Neural cell (in vitro differentiated cells): ENCODE measurements at regions not wholly inside any gene's neighbourhood (a gene's known extent, or its start where the extent isn't known, plus 50 kb on each side); places are given as distances from the start of the nearest gene placed in this dataset.

Source experiments
- H2AFZ ChIP-seq: fragments of 200-600, 300-800 bp; sonication (generic), shearing (Covaris generic); 2 replicates; pipeline ENCODE4 v1.6.0; 2014; ENCODE audit warnings: low read depth, mild to moderate bottlenecking, antibody characterized with exemption, low read length, moderate library complexity
- H3F3A ChIP-seq: fragments of 200-600 bp; shearing (Covaris generic); 2 replicates; pipeline ENCODE4 v1.6.1; 2016; ENCODE audit warnings: mild to moderate bottlenecking, moderate library complexity, mixed read lengths, antibody characterized with exemption, low read length; ENCODE audit not compliant: insufficient read depth, poor library complexity, severe bottlenecking
- H3K27ac ChIP-seq: fragments of 200-600, 300-800 bp; sonication (generic), shearing (Covaris generic); 2 replicates; pipeline ENCODE4 v1.5.1; 2014; ENCODE audit warnings: mild to moderate bottlenecking, low read length, moderate library complexity
- H3K27me3 ChIP-seq: fragments of 300-800, 200-600 bp; sonication (generic), shearing (Covaris generic); 2 replicates; pipeline ENCODE4 v1.6.0; 2014; ENCODE audit warnings: mild to moderate bottlenecking, low read depth, low read length, moderate library complexity; ENCODE audit not compliant: insufficient read depth
- H3K36me3 ChIP-seq: fragments of 300-800, 200-600 bp; sonication (generic), shearing (Covaris generic); 2 replicates; pipeline ENCODE4 v1.5.1; 2014; ENCODE audit warnings: mild to moderate bottlenecking, antibody characterized with exemption, low read length, moderate library complexity; ENCODE audit not compliant: insufficient read depth
- H3K4me2 ChIP-seq: fragments of 300-800, 200-600 bp; sonication (generic), shearing (Covaris generic); 2 replicates; pipeline ENCODE4 v1.6.0; 2014; ENCODE audit warnings: mild to moderate bottlenecking, low read length
- H3K4me3 ChIP-seq: fragments of 300-800, 200-600 bp; sonication (generic), shearing (Covaris generic); 2 replicates; pipeline ENCODE4 v1.5.1; 2014; ENCODE audit warnings: mild to moderate bottlenecking, low read length, moderate library complexity
- H3K79me2 ChIP-seq: fragments of 200-600 bp; shearing (Covaris generic); replicated peaks from 2 replicates; pipeline ENCODE4 v1.6.0; 2014; ENCODE audit warnings: mild to moderate bottlenecking, low read length, moderate library complexity; ENCODE audit not compliant: insufficient read depth
- H3K9ac ChIP-seq: fragments of 300-800, 200-600 bp; sonication (generic), shearing (Covaris generic); 2 replicates; pipeline ENCODE4 v1.6.1; 2016; ENCODE audit warnings: mild to moderate bottlenecking, low read length, mixed read lengths
- H3K9me2 ChIP-seq: fragments of 200-600 bp; shearing (Covaris generic); 2 replicates; pipeline ENCODE4 v1.6.1; 2016; ENCODE audit warnings: mild to moderate bottlenecking, low read length, mixed read lengths; ENCODE audit not compliant: insufficient read depth
- H3K9me3 ChIP-seq: fragments of 200-600, 300-800 bp; sonication (generic), shearing (Covaris generic); 2 replicates; pipeline ENCODE4 v1.6.1; 2016; ENCODE audit warnings: mild to moderate bottlenecking, mixed run types, low read length, moderate library complexity, mixed read lengths
- H4K20me1 ChIP-seq: fragments of 200-600 bp; shearing (Covaris generic); 2 replicates; pipeline ENCODE4 v1.6.1; 2016; ENCODE audit warnings: mild to moderate bottlenecking, mixed run types; ENCODE audit not compliant: insufficient read depth
- CTCF ChIP-seq: fragments of 450-650 bp; IDR thresholded peaks from 2 replicates; pipeline ENCODE4 v1.5.1; 2014; ENCODE audit warnings: antibody characterized with exemption, mild to moderate bottlenecking, moderate library complexity; ENCODE audit not compliant: poor library complexity, severe bottlenecking
- EP300 ChIP-seq: fragments of 450-650 bp; conservative IDR thresholded peaks from 2 replicates; pipeline ENCODE4 v1.6.1; 2014; ENCODE audit warnings: antibody characterized with exemption, mild to moderate bottlenecking, moderate library complexity; ENCODE audit not compliant: poor library complexity, severe bottlenecking
- EZH2 ChIP-seq: fragments of 200-600, 300-800 bp; shearing (Covaris generic), sonication (generic); IDR thresholded peaks from 2 replicates; pipeline ENCODE4 v1.6.1; 2014; ENCODE audit warnings: antibody characterized with exemption, low read length, borderline replicate concordance, mild to moderate bottlenecking; ENCODE audit not compliant: insufficient read depth, poor library complexity, severe bottlenecking
- MXI1 ChIP-seq: fragments of 450-650 bp; conservative IDR thresholded peaks from 2 replicates; pipeline ENCODE4 v1.6.1; 2014; ENCODE audit warnings: antibody characterized with exemption, mild to moderate bottlenecking; ENCODE audit not compliant: poor library complexity, severe bottlenecking
- POLR2AphosphoS5 ChIP-seq: IDR thresholded peaks from 2 replicates; pipeline ENCODE4 v1.6.1; 2012
- RAD21 ChIP-seq: fragments of 450-650 bp; conservative IDR thresholded peaks from 2 replicates; pipeline ENCODE4 v1.6.1; 2014; ENCODE audit warnings: antibody characterized with exemption, mild to moderate bottlenecking, moderate library complexity
- SMC3 ChIP-seq: fragments of 450-650 bp; conservative IDR thresholded peaks from 2 replicates; pipeline ENCODE4 v1.6.1; 2014; ENCODE audit warnings: antibody characterized with exemption, mild to moderate bottlenecking, moderate library complexity; ENCODE audit not compliant: poor library complexity
- TAF1 ChIP-seq: IDR thresholded peaks from 2 replicates; pipeline ENCODE4 v1.6.1; 2012; ENCODE audit warnings: low read depth
- TF ChIP-seq, protein P1 (sequence below): IDR thresholded peaks from 2 replicates; pipeline ENCODE4 v1.6.1; 2012; ENCODE audit warnings: borderline replicate concordance

DNA sequence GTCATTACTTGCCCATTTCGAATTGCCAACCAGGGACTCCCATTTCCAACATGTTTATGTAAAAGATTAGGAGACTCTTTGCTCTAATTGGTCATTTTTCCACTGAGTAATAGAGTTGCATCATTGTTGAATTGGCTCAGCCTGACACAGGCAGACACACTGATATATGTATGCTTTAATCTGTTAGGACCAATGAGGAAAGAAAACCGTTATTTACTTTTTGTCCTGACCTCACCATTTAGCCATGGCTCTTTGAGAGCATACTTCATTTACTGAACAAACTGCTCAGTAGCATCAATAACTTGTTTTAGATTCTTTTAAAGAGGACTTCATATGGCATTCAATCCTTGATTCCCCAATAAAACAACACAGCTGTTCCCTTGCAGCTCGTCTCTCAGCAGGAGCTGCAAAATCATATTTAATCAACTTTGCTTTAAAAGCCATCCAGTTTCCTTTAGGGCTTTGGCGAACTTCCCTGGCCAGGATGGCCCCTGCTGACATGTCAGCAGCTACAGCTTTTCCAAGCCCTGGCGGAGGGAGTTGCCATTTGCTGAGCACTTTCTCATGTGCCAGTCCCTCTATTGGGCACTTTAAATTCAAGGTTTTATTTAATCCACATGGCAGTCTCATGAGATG lies 251.5 kb upstream of the TNC start:
- Histone ChIP-seq H3K4me3 (no peak overlapping the region), H3K36me3 (no peaks in the 10 kb centered on the region), H3K27me3 (no peaks in the 10 kb centered on the region), H4K20me1 (no peaks in the 10 kb centered on the region), H3K9me2 (no peaks in the 10 kb centered on the region), H3K9me3 (no peaks in the 10 kb centered on the region), H3K4me2 (no peak overlapping the region), H3K27ac (no peak overlapping the region), H3K79me2 (no peaks in the 10 kb centered on the region), H2AFZ (no peak overlapping the region), H3F3A (no peaks in the 10 kb centered on the region), H3K9ac (no peak overlapping the region)
- TF ChIP-seq, protein P1, sequence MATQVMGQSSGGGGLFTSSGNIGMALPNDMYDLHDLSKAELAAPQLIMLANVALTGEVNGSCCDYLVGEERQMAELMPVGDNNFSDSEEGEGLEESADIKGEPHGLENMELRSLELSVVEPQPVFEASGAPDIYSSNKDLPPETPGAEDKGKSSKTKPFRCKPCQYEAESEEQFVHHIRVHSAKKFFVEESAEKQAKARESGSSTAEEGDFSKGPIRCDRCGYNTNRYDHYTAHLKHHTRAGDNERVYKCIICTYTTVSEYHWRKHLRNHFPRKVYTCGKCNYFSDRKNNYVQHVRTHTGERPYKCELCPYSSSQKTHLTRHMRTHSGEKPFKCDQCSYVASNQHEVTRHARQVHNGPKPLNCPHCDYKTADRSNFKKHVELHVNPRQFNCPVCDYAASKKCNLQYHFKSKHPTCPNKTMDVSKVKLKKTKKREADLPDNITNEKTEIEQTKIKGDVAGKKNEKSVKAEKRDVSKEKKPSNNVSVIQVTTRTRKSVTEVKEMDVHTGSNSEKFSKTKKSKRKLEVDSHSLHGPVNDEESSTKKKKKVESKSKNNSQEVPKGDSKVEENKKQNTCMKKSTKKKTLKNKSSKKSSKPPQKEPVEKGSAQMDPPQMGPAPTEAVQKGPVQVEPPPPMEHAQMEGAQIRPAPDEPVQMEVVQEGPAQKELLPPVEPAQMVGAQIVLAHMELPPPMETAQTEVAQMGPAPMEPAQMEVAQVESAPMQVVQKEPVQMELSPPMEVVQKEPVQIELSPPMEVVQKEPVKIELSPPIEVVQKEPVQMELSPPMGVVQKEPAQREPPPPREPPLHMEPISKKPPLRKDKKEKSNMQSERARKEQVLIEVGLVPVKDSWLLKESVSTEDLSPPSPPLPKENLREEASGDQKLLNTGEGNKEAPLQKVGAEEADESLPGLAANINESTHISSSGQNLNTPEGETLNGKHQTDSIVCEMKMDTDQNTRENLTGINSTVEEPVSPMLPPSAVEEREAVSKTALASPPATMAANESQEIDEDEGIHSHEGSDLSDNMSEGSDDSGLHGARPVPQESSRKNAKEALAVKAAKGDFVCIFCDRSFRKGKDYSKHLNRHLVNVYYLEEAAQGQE, result no peak
- TF ChIP-seq SMC3, result no peak
- no peak for TF ChIP-seq TAF1
- no peak for TF ChIP-seq MXI1
- TF ChIP-seq POLR2AphosphoS5, result no peak
- no peak for TF ChIP-seq EP300
- no peak for TF ChIP-seq EZH2

DNA sequence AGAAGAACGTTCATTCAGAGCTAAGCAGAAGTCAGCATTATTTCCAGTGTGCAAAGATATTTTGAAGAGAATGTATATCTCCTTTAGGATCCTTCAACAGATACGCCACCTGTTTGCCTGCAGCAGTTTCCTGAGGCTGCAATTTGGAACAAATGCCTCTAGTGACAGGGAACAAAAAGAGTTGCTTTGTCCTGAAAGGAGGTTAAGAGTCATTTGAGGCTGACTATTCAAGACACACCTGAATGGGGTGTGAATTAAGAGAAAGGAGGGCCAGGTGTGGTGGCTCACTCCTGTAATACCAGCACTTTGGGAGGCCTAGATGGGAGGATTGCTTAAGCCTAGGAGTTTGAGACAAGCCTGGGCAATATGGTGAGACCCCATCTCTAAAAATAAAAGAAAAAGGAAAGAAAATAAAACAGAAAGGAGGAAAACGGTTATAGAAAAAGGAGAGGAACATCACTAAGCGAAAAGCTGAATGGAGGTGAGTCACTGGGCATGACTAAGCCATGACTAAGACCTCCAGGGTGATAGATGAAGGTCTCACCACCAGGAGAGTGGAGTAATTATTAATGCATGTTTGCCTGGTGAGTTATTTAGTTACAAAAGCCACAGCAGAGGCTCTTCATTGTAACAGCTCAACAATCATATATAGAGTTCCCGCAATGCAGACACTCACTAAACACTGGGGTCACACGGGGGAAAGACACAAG lies 255.2 kb upstream of the TNC start:
- H3K9ac ChIP-seq, result no peak overlapping the region
- no peaks in the 10 kb centered on the region for H3K36me3 ChIP-seq
- no peaks in the 10 kb centered on the region for H3K9me2 ChIP-seq
- no peak overlapping the region for H3K4me3 ChIP-seq
- H3K9me3 ChIP-seq, result no peaks in the 10 kb centered on the region
- no peaks in the 10 kb centered on the region for H4K20me1 ChIP-seq
- H3K4me2 ChIP-seq, result no peak overlapping the region
- H3F3A ChIP-seq, result no peaks in the 10 kb centered on the region
- H3K27ac ChIP-seq, result no peak overlapping the region
- no peak overlapping the region for H2AFZ ChIP-seq
- no peaks in the 10 kb centered on the region for H3K79me2 ChIP-seq
- no peaks in the 10 kb centered on the region for H3K27me3 ChIP-seq
- TF ChIP-seq, protein P1, result no peak
- TF ChIP-seq RAD21 (no peak), CTCF (no peak), POLR2AphosphoS5 (no peak), EP300 (no peak), MXI1 (no peak), EZH2 (no peak), SMC3 (no peak), TAF1 (no peak)
